MCF 10A (cell line): ENCODE measurements at regions not wholly inside any gene's neighbourhood (a gene's known extent, or its start where the extent isn't known, plus 50 kb on each side); places are given as distances from the start of the nearest gene placed in this dataset.

ENCODE experiments used
- BruUV-seq: library from RNA; stranded (reverse); fragments of 400-500 nt; replicated peaks from 2 replicates; lab custom pipeline; 2021; lab: Mats Ljungman, UMichigan
- CTCF ChIA-PET: fragments of 300-600 bp; sonication (Branson Sonifier 250); formaldehyde crosslinking; extraction: SDS; loops from one replicate; lab custom pipeline; 2021; ENCODE audit warnings: antibody characterized with exemption, inconsistent platforms; lab: Yijun Ruan, JAX
- POLR2A ChIA-PET: fragments of 300-600, 350-650 bp; sonication (Branson Sonifier 250); formaldehyde crosslinking; extraction: SDS; loops from one replicate; lab custom pipeline; 2020; ENCODE audit warnings: antibody characterized with exemption, inconsistent platforms; lab: Yijun Ruan, JAX
- DNase-seq: peaks from one replicate; pipeline ENCODE4 v3.0.0-alpha.2; 2018; ENCODE audit not compliant: unreplicated experiment
- H3K27ac Mint-ChIP-seq: one replicate; pipeline ENCODE4 v1.8.0; 2022; ENCODE audit warnings: mild to moderate bottlenecking, low read depth, mixed read lengths; ENCODE audit not compliant: unreplicated experiment
- H3K27me3 Mint-ChIP-seq: one replicate; pipeline ENCODE4 v1.8.0; 2022; ENCODE audit warnings: mixed read lengths; ENCODE audit not compliant: insufficient read depth, unreplicated experiment
- H3K36me3 Mint-ChIP-seq: one replicate; pipeline ENCODE4 v1.8.0; 2022; ENCODE audit warnings: mild to moderate bottlenecking, moderate library complexity, mixed read lengths; ENCODE audit not compliant: insufficient read depth, unreplicated experiment
- H3K4me1 Mint-ChIP-seq: one replicate; pipeline ENCODE4 v1.8.0; 2022; ENCODE audit warnings: mixed read lengths; ENCODE audit not compliant: insufficient read depth, unreplicated experiment
- H3K4me3 Mint-ChIP-seq: one replicate; pipeline ENCODE4 v1.8.0; 2022; ENCODE audit warnings: mild to moderate bottlenecking, moderate library complexity, mixed read lengths; ENCODE audit not compliant: unreplicated experiment
- H3K9me3 Mint-ChIP-seq: one replicate; pipeline ENCODE4 v1.8.0; 2022; ENCODE audit warnings: mixed read lengths; ENCODE audit not compliant: unreplicated experiment
- intact Hi-C: fragments of 100-400 bp; cut with micrococcal nuclease; formaldehyde crosslinking; loops from 2 replicates; pipeline ENCODE4 v1.14.1; 2022
- TF ChIP-seq, protein P1 (sequence below): fragments of 200-600 bp; IDR thresholded peaks from one replicate; pipeline ENCODE4 v1.8.0; 2022; ENCODE audit warnings: antibody characterized with exemption, mild to moderate bottlenecking; ENCODE audit not compliant: unreplicated experiment

DNA sequence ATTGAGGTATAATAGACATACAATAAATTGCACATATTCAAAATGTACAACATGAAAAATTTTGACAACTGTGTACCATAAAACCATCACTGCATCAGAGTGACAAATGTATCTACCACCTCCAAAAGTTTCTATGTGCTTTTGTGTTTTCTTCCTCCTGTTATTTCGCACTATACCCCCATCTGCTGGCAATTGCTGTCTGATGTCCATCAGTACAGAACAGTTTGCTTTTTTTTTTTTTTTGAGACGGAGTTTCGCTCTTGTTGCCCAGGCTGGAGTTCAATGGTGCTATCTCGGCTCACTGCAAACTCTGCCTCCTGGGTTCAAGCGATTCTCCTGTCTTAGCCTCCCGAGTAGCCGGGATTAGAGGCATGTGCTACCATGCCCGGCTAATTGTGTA lies 154.3 kb upstream of the GIMD1 start:
- no peaks in the 10 kb centered on the region for H3K4me1 Mint-ChIP-seq
- POLR2A ChIA-PET: no interaction called here
- CTCF ChIA-PET: no interaction called here
- no peak overlapping the region for H3K4me3 Mint-ChIP-seq
- TF ChIP-seq, protein P1, sequence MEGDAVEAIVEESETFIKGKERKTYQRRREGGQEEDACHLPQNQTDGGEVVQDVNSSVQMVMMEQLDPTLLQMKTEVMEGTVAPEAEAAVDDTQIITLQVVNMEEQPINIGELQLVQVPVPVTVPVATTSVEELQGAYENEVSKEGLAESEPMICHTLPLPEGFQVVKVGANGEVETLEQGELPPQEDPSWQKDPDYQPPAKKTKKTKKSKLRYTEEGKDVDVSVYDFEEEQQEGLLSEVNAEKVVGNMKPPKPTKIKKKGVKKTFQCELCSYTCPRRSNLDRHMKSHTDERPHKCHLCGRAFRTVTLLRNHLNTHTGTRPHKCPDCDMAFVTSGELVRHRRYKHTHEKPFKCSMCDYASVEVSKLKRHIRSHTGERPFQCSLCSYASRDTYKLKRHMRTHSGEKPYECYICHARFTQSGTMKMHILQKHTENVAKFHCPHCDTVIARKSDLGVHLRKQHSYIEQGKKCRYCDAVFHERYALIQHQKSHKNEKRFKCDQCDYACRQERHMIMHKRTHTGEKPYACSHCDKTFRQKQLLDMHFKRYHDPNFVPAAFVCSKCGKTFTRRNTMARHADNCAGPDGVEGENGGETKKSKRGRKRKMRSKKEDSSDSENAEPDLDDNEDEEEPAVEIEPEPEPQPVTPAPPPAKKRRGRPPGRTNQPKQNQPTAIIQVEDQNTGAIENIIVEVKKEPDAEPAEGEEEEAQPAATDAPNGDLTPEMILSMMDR: no peak
- no peaks in the 10 kb centered on the region for H3K9me3 Mint-ChIP-seq
- BruUV-seq: no TSS peak
- no peaks in the 10 kb centered on the region for H3K27me3 Mint-ChIP-seq
- H3K27ac Mint-ChIP-seq: no peak overlapping the region
- DNase-seq: peak; percentile 4
- intact Hi-C loops: no loop called here
- no peaks in the 10 kb centered on the region for H3K36me3 Mint-ChIP-seq

DNA sequence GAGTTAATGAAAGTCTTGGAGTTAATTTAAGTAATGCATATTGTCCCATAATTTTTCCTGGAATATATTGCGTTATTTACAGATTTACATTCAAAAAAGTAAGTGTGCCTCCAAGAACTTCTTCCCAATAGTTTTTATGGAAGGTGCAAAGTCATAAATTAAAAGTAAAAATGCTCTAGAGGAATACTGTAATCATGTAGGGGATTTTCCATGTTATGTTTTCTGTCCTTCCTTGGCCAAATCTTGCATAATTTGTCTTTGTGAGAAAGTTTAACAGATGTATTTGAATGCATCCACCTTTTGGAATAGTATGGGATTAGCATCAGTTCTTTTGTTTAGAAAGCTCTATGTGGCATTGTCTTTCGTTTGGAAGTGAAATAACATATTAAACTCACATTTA lies 144.1 kb upstream of the GIMD1 start:
- Mint-ChIP-seq H3K9me3 (no peaks in the 10 kb centered on the region), H3K4me3 (no peak overlapping the region), H3K27ac (no peak overlapping the region), H3K4me1 (no peaks in the 10 kb centered on the region), H3K36me3 (no peaks in the 10 kb centered on the region), H3K27me3 (no peaks in the 10 kb centered on the region)
- POLR2A ChIA-PET: interaction anchor here (0.6 to 1.2 kb wide), 2 partner anchors 150 to 555 kb away, joined by 3 read pairs; no protein-coding TSS in a partner anchor
- TF ChIP-seq, protein P1: no peak
- CTCF ChIA-PET: interaction anchor here (1.0 to 1.8 kb wide), 2 partner anchors 10 to 12 kb away, joined by 3 to 6 read pairs; no protein-coding TSS in a partner anchor
- no peak for DNase-seq
- intact Hi-C loops: no loop called here
- BruUV-seq: no TSS peak

GRCh38 chr4:106507440-106507839 lies 138.9 kb upstream of the GIMD1 start:
- ChIA-PET POLR2A (interaction anchor here (0.7 kb wide), 1 partner anchor 1061 kb away, joined by 4 read pairs; no protein-coding TSS in a partner anchor), CTCF (interaction anchor here (0.7 kb wide), 1 partner anchor 126 kb away, joined by 3 read pairs; no protein-coding TSS in a partner anchor)
- H3K4me1 Mint-ChIP-seq: no peaks in the 10 kb centered on the region
- no peaks in the 10 kb centered on the region for H3K9me3 Mint-ChIP-seq
- no peak overlapping the region for H3K4me3 Mint-ChIP-seq
- TF ChIP-seq, protein P1: no peak
- no peaks in the 10 kb centered on the region for H3K27me3 Mint-ChIP-seq
- no peak overlapping the region for H3K27ac Mint-ChIP-seq
- no TSS peak for BruUV-seq
- intact Hi-C loops: no loop called here
- DNase-seq: no peak
- H3K36me3 Mint-ChIP-seq: peaks cover 7% of the 10 kb centered on the region

DNA sequence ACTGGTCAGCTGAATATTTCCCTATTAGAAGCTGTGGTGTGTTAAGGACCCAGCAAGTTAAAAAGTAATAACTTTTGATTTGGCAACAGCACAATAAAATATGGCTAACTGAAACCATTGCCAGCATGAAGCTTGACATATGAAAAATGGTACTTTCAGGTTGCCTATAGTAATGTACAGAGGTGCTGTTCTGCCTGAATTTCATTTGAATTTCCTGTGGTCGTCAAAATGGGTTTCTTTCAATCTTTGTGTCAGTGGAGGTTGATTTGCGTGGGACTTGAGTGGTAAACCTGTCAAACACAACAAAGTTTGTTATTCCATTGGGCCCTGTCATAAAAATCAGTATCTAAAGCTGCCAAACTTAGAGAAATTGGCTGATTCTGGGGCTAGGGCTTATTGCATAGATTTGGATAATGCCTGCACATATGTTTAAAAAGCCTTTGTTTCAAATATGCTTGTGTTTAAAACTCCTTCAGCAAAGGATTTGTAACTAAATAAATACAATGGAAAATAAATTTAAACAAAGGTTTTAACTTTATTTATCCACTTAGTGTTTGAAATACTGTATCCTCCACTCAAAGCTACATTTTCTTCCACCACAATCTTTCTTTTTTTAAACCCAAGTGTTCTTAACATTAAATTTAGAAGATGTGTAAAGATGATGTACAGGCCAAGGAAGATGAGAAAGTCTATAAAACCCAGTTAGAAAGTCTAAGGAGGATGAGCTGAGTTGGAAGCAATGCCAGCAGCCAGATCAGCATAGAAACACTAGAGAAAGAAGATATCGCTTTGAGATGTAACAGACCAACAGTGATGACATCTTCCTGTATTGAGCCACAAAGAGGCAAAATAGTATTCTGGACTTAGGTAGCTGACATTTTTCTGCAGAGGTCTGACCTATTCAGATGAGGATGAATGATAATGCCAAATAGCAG lies 134.8 kb upstream of the GIMD1 start:
- H3K27ac Mint-ChIP-seq: no peak overlapping the region
- intact Hi-C loops: loop anchor here (2.0 kb wide), 1 partner anchor 305 kb away; no protein-coding TSS in a partner anchor
- H3K4me1 Mint-ChIP-seq: peaks cover 5% of the 10 kb centered on the region
- ChIA-PET CTCF (interaction anchor here (0.5 to 2.5 kb wide), 11 partner anchors 9 to 395 kb away, joined by 3 to 19 read pairs (median 4); no protein-coding TSS in a partner anchor), POLR2A (no interaction called here)
- peaks cover 8% of the 10 kb centered on the region for H3K9me3 Mint-ChIP-seq
- H3K27me3 Mint-ChIP-seq: no peaks in the 10 kb centered on the region
- TF ChIP-seq, protein P1: no peak
- BruUV-seq: no TSS peak
- H3K4me3 Mint-ChIP-seq: no peak overlapping the region
- H3K36me3 Mint-ChIP-seq: peaks cover 7% of the 10 kb centered on the region
- no peak for DNase-seq
